PFSK-1 (cell line): ENCODE measurements at regions not wholly inside any gene's neighbourhood (a gene's known extent, or its start where the extent isn't known, plus 50 kb on each side); places are given as distances from the start of the nearest gene placed in this dataset.

Source experiments
- POLR2AphosphoS5 ChIP-seq: IDR thresholded peaks from 2 replicates; pipeline ENCODE4 v1.6.1; 2012; ENCODE audit warnings: low read depth, mild to moderate bottlenecking, control low read depth, low read length, moderate library complexity
- REST ChIP-seq, 2 experiments: IDR thresholded peaks; 2 replicates each; pipeline versions ENCODE4 v1.6.1 to v1.8.0; 2011 to 2012; ENCODE audit warnings: low read depth in 2 of 2, low read length in 2 of 2, control low read depth in 1 of 2, inconsistent platforms in 1 of 2, mild to moderate bottlenecking in 1 of 2, moderate library complexity in 1 of 2; ENCODE audit not compliant: insufficient read depth in 1 of 2
- SIN3A ChIP-seq: IDR thresholded peaks from 2 replicates; pipeline ENCODE4 v1.6.1; 2012; ENCODE audit warnings: mild to moderate bottlenecking, low read length, moderate library complexity, borderline replicate concordance; ENCODE audit not compliant: insufficient read depth

- TF ChIP-seq SIN3A, result no peak
- no peak for TF ChIP-seq REST (IDR thresholded peaks at IDR 0.05; ENCODE audit: insufficient read depth in 1 of 2, low read depth in 2 of 2, low read length in 2 of 2)
- no peak for TF ChIP-seq POLR2AphosphoS5
Measured at GRCh38 chr4:123606336-123606735, 209.7 kb downstream of the SPRY1 start.
